MCF 10A (cell line): ENCODE measurements at regions not wholly inside any gene's neighbourhood (a gene's known extent, or its start where the extent isn't known, plus 50 kb on each side); places are given as distances from the start of the nearest gene placed in this dataset.
"Not testable (repeated sequence)": the region's sequence is repeated elsewhere in the genome, so short reads cannot be mapped to it uniquely, and the experiment has no call there.

Source experiments
- BruUV-seq: library from RNA; stranded (reverse); fragments of 400-500 nt; replicated peaks from 2 replicates; lab custom pipeline; 2021; lab: Mats Ljungman, UMichigan
- CTCF ChIA-PET: fragments of 300-600 bp; sonication (Branson Sonifier 250); formaldehyde crosslinking; extraction: SDS; loops from one replicate; lab custom pipeline; 2021; ENCODE audit warnings: antibody characterized with exemption, inconsistent platforms; lab: Yijun Ruan, JAX
- POLR2A ChIA-PET: fragments of 300-600, 350-650 bp; sonication (Branson Sonifier 250); formaldehyde crosslinking; extraction: SDS; loops from one replicate; lab custom pipeline; 2020; ENCODE audit warnings: antibody characterized with exemption, inconsistent platforms; lab: Yijun Ruan, JAX
- DNase-seq: peaks from one replicate; pipeline ENCODE4 v3.0.0-alpha.2; 2018; ENCODE audit not compliant: unreplicated experiment
- H3K27ac Mint-ChIP-seq: one replicate; pipeline ENCODE4 v1.8.0; 2022; ENCODE audit warnings: mild to moderate bottlenecking, low read depth, mixed read lengths; ENCODE audit not compliant: unreplicated experiment
- H3K27me3 Mint-ChIP-seq: one replicate; pipeline ENCODE4 v1.8.0; 2022; ENCODE audit warnings: mixed read lengths; ENCODE audit not compliant: insufficient read depth, unreplicated experiment
- H3K36me3 Mint-ChIP-seq: one replicate; pipeline ENCODE4 v1.8.0; 2022; ENCODE audit warnings: mild to moderate bottlenecking, moderate library complexity, mixed read lengths; ENCODE audit not compliant: insufficient read depth, unreplicated experiment
- H3K4me1 Mint-ChIP-seq: one replicate; pipeline ENCODE4 v1.8.0; 2022; ENCODE audit warnings: mixed read lengths; ENCODE audit not compliant: insufficient read depth, unreplicated experiment
- H3K4me3 Mint-ChIP-seq: one replicate; pipeline ENCODE4 v1.8.0; 2022; ENCODE audit warnings: mild to moderate bottlenecking, moderate library complexity, mixed read lengths; ENCODE audit not compliant: unreplicated experiment
- H3K9me3 Mint-ChIP-seq: one replicate; pipeline ENCODE4 v1.8.0; 2022; ENCODE audit warnings: mixed read lengths; ENCODE audit not compliant: unreplicated experiment
- intact Hi-C: fragments of 100-400 bp; cut with micrococcal nuclease; formaldehyde crosslinking; loops from 2 replicates; pipeline ENCODE4 v1.14.1; 2022
- TF ChIP-seq, protein P1 (sequence below): fragments of 200-600 bp; IDR thresholded peaks from one replicate; pipeline ENCODE4 v1.8.0; 2022; ENCODE audit warnings: antibody characterized with exemption, mild to moderate bottlenecking; ENCODE audit not compliant: unreplicated experiment

DNA sequence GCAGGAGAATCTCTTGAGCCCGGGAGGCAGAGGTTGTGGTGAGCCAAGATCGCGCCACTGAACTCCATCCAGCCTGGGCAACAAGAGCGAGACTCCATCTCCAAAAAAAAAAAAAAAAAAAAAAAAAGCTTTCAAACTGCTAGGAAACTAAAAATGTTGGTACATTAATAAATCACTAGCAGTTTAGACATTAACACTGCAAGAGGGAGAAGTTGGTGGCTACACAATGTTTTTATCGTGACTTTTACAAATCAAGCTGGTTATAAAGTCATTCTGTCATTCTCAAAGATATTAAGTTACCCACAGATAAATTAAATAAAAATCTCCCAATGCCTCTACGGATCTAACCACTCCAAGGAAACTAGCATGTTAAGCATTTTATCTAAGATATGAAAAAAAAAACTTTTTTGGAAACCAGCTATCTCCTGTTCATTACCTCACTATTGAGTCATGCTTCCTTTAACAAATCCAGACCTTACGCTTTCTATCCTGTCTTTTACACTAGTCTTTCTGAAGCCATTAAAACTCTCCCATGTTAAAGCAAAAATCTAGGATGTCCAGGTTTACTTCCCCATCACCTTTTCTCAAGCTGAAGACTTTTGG is 85.9 kb upstream of the SMURF2 start:
- intact Hi-C loops = no loop called here
- no peaks in the 10 kb centered on the region for H3K27me3 Mint-ChIP-seq
- no peak overlapping the region for H3K27ac Mint-ChIP-seq
- ChIA-PET POLR2A (no interaction called here), CTCF (interaction anchor here (0.6 kb wide), 1 partner anchor 62 kb away, joined by 5 read pairs; no protein-coding TSS in a partner anchor)
- H3K4me1 Mint-ChIP-seq = no peaks in the 10 kb centered on the region
- TF ChIP-seq, protein P1, sequence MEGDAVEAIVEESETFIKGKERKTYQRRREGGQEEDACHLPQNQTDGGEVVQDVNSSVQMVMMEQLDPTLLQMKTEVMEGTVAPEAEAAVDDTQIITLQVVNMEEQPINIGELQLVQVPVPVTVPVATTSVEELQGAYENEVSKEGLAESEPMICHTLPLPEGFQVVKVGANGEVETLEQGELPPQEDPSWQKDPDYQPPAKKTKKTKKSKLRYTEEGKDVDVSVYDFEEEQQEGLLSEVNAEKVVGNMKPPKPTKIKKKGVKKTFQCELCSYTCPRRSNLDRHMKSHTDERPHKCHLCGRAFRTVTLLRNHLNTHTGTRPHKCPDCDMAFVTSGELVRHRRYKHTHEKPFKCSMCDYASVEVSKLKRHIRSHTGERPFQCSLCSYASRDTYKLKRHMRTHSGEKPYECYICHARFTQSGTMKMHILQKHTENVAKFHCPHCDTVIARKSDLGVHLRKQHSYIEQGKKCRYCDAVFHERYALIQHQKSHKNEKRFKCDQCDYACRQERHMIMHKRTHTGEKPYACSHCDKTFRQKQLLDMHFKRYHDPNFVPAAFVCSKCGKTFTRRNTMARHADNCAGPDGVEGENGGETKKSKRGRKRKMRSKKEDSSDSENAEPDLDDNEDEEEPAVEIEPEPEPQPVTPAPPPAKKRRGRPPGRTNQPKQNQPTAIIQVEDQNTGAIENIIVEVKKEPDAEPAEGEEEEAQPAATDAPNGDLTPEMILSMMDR = no peak
- H3K36me3 Mint-ChIP-seq = peaks cover 49% of the 10 kb centered on the region
- BruUV-seq = no TSS peak
- no peak for DNase-seq
- H3K9me3 Mint-ChIP-seq = no peaks in the 10 kb centered on the region
- H3K4me3 Mint-ChIP-seq = no peak overlapping the region

DNA sequence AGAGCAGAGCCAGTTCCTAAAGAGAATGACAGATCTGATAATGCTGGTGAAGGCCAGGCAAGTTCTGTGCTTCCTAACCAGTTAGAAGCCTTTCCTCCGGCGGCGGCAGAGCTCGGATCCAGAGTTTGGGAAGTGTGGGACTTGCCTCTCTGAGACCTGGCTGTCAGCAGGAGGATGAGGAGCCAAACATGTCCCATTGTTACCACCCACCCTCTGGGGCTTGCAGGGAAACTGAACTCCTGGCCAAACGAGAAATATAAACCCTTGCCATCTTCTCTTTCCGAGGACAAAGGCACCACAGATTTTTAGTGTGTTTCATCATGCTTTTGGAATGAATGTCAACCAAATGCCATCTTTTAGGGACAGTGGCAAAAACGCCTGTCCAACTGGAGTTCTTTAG is 80.2 kb upstream of the SMURF2 start:
- TF ChIP-seq, protein P1 = no peak
- no peak for DNase-seq
- BruUV-seq = no TSS peak
- intact Hi-C loops = no loop called here
- Mint-ChIP-seq H3K9me3 (no peaks in the 10 kb centered on the region), H3K4me3 (no peak overlapping the region), H3K27ac (no peak overlapping the region), H3K4me1 (peaks cover 6% of the 10 kb centered on the region), H3K27me3 (no peaks in the 10 kb centered on the region), H3K36me3 (peaks cover 3% of the 10 kb centered on the region)
- ChIA-PET CTCF (interaction anchor here (0.6 to 0.7 kb wide), 4 partner anchors 10 to 319 kb away, joined by 3 to 4 read pairs (median 3); no protein-coding TSS in a partner anchor), POLR2A (interaction anchor here (1.1 kb wide), 1 partner anchor 16 kb away, joined by 3 read pairs; no protein-coding TSS in a partner anchor)

DNA sequence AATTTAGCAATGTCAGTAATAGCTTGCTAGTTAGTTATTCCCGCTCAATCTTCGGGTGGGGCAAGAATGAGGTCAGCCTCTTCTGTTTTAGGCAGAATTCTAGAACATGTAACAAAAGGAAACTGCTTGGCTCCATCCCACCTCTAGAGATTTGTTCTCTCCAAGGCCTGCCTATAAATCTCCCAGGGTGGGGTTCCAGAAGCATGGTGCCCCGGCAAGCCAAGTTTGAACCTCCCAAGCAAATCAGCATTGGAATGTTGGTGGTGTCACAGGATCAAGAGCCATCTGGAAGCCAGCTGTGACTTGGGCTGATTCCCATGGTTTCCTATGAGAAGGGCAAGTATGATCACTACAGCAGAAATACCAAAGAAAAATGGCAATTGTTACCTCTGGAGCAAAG is 79.8 kb upstream of the SMURF2 start:
- H3K9me3 Mint-ChIP-seq, intact Hi-C loops, H3K36me3 Mint-ChIP-seq, BruUV-seq, H3K27me3 Mint-ChIP-seq, H3K4me3 Mint-ChIP-seq, H3K27ac Mint-ChIP-seq, H3K4me1 Mint-ChIP-seq, DNase-seq: not testable (repeated sequence)
- CTCF ChIA-PET = interaction anchor here (0.7 kb wide), 3 partner anchors 9 to 318 kb away, joined by 3 to 4 read pairs (median 3); no protein-coding TSS in a partner anchor
- POLR2A ChIA-PET = interaction anchor here (1.1 kb wide), 1 partner anchor 16 kb away, joined by 3 read pairs; no protein-coding TSS in a partner anchor

DNA sequence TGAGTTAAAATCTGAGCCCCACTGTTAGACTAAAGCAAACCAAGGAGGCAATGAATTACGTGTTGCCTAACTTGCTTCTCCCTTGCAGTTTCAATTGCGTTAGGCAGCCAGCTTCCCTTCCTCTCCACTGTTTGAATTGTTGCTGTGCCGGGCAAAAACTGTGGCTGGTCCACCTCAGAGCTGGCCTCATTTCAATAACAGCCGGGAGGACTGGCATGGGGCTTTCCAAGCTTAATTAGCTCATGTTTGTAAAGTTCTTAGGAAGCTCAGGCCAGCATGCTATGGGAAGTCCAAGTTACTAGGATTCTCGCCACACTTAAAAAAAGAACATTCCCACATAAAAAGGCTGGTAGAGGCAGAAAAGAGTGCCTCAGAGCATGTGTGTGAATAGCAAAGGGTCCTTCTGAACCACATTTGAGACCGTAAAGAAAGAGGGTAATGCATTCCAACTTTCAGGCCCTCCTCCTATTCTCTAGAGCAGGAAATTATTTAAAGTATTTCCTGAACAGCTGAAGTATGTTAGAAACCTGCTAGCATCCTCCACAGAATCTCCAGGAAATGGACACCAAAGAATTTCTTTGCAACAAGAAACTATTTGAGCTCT is 79.0 kb upstream of the SMURF2 start:
- Mint-ChIP-seq H3K9me3 (no peaks in the 10 kb centered on the region), H3K36me3 (no peaks in the 10 kb centered on the region), H3K4me1 (peaks cover 11% of the 10 kb centered on the region), H3K4me3 (no peak overlapping the region), H3K27me3 (no peaks in the 10 kb centered on the region), H3K27ac (no peak overlapping the region)
- ChIA-PET CTCF (no interaction called here), POLR2A (interaction anchor here (0.6 to 1.1 kb wide), 4 partner anchors 17 to 143 kb away, joined by 3 to 5 read pairs (median 3); no protein-coding TSS in a partner anchor)
- TF ChIP-seq, protein P1 = no peak
- BruUV-seq = no TSS peak
- intact Hi-C loops = no loop called here
- DNase-seq = no peak
